ENCODE measurements at regions not wholly inside any gene's neighbourhood (a gene's known extent, or its start where the extent isn't known, plus 50 kb on each side); places are given as distances from the start of the nearest gene placed in this dataset.

DNA sequence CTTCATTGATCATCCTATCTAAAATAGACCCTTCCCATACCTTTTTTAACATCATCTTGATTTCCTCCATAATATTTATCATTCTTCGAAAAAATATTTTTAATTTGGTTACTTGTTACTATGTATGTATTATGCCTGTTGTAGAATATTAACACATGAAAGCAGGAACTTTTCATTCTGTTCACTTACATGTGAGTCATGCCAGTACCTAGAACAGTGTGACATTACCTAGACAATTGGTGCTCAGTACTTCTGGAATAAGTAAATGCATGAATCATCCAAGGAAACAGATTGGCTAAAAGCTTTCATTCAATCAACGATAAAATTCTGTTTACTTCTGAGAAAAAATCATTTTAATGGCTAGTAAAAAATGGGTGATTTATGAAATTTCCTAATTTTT is 76.4 kb downstream of the CXXC4 start:
- CTCF ChIA-PET, result no interaction called here
- POLR2A ChIA-PET (ENCODE audit: low non-redundant PET), result no interaction called here
- TF ChIP-seq, protein P1, sequence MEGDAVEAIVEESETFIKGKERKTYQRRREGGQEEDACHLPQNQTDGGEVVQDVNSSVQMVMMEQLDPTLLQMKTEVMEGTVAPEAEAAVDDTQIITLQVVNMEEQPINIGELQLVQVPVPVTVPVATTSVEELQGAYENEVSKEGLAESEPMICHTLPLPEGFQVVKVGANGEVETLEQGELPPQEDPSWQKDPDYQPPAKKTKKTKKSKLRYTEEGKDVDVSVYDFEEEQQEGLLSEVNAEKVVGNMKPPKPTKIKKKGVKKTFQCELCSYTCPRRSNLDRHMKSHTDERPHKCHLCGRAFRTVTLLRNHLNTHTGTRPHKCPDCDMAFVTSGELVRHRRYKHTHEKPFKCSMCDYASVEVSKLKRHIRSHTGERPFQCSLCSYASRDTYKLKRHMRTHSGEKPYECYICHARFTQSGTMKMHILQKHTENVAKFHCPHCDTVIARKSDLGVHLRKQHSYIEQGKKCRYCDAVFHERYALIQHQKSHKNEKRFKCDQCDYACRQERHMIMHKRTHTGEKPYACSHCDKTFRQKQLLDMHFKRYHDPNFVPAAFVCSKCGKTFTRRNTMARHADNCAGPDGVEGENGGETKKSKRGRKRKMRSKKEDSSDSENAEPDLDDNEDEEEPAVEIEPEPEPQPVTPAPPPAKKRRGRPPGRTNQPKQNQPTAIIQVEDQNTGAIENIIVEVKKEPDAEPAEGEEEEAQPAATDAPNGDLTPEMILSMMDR (conservative IDR thresholded peaks at IDR 0.05; ENCODE audit: low read depth), result no peak
- no peak overlapping the region for H3K27ac ChIP-seq
- no peak for DNase-seq (ENCODE audit: low spot score)

DNA sequence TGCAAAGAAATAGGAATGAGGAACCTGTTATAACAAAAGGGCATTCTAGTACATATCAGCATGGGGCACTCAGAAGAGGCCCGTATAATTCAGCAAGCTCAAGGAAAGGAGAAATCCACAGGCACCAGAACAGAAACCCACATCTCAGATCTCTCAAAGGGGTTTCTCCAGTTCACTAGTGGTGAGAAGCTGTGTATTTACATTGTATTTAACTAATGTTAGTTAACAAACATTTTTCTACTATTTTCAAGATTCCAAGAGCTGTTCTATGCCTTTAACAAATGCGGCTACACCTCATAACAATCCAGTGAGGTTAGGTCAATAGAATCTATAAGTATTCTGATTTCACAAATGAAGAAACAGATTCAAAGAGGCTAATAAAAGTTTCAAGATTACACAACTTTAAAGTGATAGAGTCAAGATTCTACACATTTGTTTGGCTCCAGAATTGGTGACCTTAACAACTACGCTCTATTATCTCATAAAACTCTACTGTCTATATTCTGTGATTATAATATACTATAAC is 77.3 kb downstream of the CXXC4 start:
- ChIA-PET CTCF (no interaction called here), POLR2A (ENCODE audit: low non-redundant PET) (no interaction called here)
- TF ChIP-seq, protein P1 (conservative IDR thresholded peaks at IDR 0.05; ENCODE audit: low read depth), result no peak
- no peak for DNase-seq (ENCODE audit: low spot score)
- H3K27ac ChIP-seq, result no peak overlapping the region

DNA sequence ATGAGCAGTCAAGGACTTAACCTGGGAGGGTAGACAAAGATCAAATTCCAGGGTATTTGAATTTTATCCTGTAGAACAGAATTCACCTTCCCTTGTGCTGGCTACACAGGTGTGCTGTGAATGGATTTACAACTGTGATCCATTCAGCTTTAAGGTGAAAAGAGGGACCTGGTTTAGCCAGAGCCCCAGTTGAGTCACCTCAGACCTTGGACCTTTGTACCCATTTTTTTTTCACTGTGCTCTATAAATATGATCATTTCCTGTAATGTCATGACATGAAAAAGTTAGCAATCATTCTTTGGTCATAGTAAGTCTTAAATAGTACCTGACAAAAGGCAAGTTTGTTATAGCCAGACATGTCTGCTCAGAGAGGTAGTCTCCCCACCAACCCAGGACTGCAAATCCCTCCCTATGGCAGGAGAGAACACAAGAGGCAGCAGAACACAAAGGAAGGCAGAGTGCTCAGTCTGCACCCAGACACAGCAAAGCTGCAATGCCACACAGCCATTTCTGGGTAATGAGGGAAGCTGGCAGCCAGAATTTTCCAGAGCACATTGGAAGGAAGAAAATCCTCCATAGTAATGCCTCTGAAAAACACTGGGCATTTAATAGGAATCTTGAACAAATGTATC is 77.9 kb downstream of the CXXC4 start:
- TF ChIP-seq, protein P1 (conservative IDR thresholded peaks at IDR 0.05; ENCODE audit: low read depth), result no peak
- no peak overlapping the region for H3K27ac ChIP-seq
- no peak for DNase-seq (ENCODE audit: low spot score)
- CTCF ChIA-PET, result no interaction called here
- POLR2A ChIA-PET (ENCODE audit: low non-redundant PET), result no interaction called here

GRCh38 chr4:104413487-104413886 is 81.2 kb downstream of the CXXC4 start:
- no peak for DNase-seq (ENCODE audit: low spot score)
- ChIA-PET POLR2A (ENCODE audit: low non-redundant PET) (no interaction called here), CTCF (no interaction called here)
- TF ChIP-seq, protein P1 (conservative IDR thresholded peaks at IDR 0.05; ENCODE audit: low read depth), result no peak
- H3K27ac ChIP-seq, result no peak overlapping the region

- CTCF ChIA-PET, result no interaction called here
- H3K27ac ChIP-seq, result no peak overlapping the region
- TF ChIP-seq, protein P1 (conservative IDR thresholded peaks at IDR 0.05; ENCODE audit: low read depth), result no peak
- DNase-seq (ENCODE audit: low spot score), result no peak
- POLR2A ChIA-PET (ENCODE audit: low non-redundant PET), result no interaction called here
Measured at GRCh38 chr4:104412344-104412743, 82.3 kb downstream of the CXXC4 start.

- no peak for DNase-seq (ENCODE audit: low spot score)
- CTCF ChIA-PET, result no interaction called here
- POLR2A ChIA-PET (ENCODE audit: low non-redundant PET), result no interaction called here
- TF ChIP-seq, protein P1 (conservative IDR thresholded peaks at IDR 0.05; ENCODE audit: low read depth), result no peak
- H3K27ac ChIP-seq, result no peak overlapping the region
Measured at GRCh38 chr4:104411502-104411901, 83.2 kb downstream of the CXXC4 start.
